Astrocyte (in vitro differentiated cells and primary cell): ENCODE measurements at regions not wholly inside any gene's neighbourhood (a gene's known extent, or its start where the extent isn't known, plus 50 kb on each side); places are given as distances from the start of the nearest gene placed in this dataset.

Experiments used
- EZH2 ChIP-seq: IDR thresholded peaks from 2 replicates; pipeline ENCODE4 v1.6.1; 2012; ENCODE audit warnings: mild to moderate bottlenecking, low read length, inconsistent platforms; ENCODE audit not compliant: insufficient read depth
- TF ChIP-seq, protein P1 (sequence below): IDR thresholded peaks from 2 replicates; pipeline ENCODE4 v1.5.1; 2011; ENCODE audit warnings: low read depth, mild to moderate bottlenecking, inconsistent platforms, low read length, moderate library complexity; ENCODE audit not compliant: insufficient read depth

DNA sequence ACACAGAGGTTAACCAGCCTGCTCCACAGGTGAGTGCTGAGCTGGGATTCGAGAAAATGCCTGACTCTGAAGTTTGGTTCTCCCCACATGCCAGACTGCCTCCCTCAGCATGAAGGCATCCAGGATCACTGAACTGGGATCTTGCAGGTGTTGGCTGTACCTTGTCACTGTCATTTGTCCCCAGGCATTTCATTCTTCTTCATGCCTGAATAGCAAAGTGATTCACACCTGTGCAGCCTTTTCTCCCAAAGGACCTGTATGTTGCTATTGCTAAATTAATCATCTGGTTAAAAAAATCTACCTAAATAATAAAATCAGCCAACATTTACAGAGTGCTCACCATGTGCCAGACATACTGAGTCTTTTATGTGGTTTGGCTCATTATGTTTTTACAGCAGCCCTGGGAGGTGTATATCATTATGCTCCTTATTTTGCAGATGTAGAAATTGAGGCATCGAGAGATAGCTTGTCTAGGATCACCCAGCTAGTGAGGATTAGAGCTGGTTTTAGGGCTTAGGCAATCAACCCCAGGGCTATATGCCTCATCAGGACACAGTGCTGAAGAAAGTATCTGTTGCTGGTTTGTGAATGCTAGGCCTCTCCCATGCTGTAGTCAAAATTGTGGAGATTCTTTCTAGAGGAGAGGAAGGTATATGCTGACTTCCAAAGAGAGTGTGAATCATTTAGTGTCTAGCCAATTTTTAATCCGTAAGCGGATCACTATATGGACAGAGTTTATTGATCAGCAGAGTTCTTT is 204.4 kb downstream of the HIPK3 start:
- TF ChIP-seq, protein P1, sequence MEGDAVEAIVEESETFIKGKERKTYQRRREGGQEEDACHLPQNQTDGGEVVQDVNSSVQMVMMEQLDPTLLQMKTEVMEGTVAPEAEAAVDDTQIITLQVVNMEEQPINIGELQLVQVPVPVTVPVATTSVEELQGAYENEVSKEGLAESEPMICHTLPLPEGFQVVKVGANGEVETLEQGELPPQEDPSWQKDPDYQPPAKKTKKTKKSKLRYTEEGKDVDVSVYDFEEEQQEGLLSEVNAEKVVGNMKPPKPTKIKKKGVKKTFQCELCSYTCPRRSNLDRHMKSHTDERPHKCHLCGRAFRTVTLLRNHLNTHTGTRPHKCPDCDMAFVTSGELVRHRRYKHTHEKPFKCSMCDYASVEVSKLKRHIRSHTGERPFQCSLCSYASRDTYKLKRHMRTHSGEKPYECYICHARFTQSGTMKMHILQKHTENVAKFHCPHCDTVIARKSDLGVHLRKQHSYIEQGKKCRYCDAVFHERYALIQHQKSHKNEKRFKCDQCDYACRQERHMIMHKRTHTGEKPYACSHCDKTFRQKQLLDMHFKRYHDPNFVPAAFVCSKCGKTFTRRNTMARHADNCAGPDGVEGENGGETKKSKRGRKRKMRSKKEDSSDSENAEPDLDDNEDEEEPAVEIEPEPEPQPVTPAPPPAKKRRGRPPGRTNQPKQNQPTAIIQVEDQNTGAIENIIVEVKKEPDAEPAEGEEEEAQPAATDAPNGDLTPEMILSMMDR = no peak
- TF ChIP-seq EZH2 = no peak
